Bone marrow (tissue), 2 donors: ENCODE measurements at regions not wholly inside any gene's neighbourhood (a gene's known extent, or its start where the extent isn't known, plus 50 kb on each side); places are given as distances from the start of the nearest gene placed in this dataset.
"Not testable (repeated sequence)": the region's sequence is repeated elsewhere in the genome, so short reads cannot be mapped to it uniquely, and the experiment has no call there.

Experiments used
- DNase-seq, 2 donors: peaks; one replicate each; lab custom pipeline; 2025; lab: John Stamatoyannopoulos, UW

DNA sequence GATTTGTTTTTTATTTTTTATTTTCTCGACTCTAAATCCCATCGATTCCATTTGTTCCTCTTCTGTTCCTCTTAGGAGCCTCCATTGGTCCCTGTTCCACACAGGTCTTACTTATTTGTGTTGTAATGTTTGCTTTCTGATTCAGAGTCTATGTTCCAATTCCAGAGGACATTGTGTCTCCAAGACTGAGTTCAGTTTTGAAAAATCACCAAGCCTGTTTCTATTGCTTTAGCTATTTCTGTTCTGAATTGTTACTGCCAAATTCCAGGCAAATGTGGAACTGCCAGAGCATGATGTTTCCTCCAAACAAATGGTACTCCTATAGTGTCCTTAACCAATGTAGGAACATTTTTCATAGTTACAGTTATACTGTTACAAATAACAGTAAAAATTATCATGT lies 270.9 kb upstream of the SPTLC3 start:
- no peak for DNase-seq

DNA sequence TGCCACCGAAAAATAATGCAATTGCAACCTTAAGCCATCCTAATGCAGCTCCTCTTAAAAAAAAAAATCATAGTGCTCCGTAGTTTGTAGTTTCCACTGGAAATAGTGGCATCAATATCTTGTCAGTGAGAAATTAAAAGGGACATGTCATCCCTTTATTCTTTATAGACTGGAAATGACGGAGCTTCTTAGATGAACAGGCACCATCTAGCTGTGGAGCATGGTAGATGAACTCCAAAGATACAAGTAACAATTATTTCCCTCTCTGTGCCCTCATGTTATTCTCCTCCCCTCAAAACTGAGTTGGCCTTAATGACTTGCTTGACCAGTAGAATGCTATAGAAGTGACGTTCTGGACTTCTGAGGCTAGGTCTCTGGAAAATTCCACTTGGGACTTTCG lies 268.1 kb upstream of the SPTLC3 start:
- no peak for DNase-seq

DNA sequence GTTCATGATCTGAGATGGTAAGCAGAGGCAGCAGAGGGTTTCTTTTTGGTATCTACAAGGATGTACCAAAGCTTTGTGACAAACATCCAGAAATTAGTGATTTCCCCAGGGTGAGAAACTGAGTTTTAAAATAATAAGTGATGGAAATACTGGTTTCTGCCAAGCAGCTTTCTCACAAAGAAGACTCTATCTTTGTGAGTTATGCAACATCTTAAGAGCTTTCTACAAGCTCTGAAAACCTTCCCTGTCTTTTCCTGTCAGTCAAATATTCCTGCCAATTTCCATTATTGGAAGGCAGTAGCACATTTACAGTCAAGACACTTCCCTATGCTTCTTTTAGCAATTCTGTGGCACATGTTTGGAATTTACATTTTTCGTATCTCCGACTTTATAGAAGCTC lies 264.7 kb upstream of the SPTLC3 start:
- DNase-seq: no peak

DNA sequence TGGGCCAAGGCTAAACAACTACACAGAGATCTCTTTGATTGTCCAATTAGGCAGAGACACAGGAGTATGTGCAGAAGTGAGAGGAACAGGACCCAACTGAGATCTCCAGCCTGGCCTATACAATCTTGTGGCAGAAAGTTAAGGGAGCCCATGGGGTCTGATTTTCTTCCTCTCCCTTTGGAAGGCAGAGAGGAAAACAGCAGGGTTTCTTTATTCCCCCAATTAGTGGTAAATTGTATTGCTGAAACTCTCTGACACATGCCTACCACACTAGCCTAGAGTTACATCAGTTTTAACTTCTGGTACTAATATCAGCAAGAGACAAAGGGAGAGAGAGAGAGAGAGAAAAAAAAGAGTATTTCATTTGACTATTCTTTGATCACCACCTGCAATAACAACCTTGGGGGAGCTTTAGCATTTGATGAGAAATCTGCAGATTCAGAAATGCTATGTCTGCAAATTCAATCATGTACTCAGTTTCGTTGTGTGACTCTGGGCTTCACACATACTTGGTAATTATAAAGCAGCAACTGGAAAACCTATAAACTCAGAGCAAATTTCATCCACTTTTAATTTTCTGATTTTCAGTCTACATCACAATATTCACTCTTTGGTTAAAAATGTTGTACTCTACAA lies 260.3 kb upstream of the SPTLC3 start:
- no peak for DNase-seq

DNA sequence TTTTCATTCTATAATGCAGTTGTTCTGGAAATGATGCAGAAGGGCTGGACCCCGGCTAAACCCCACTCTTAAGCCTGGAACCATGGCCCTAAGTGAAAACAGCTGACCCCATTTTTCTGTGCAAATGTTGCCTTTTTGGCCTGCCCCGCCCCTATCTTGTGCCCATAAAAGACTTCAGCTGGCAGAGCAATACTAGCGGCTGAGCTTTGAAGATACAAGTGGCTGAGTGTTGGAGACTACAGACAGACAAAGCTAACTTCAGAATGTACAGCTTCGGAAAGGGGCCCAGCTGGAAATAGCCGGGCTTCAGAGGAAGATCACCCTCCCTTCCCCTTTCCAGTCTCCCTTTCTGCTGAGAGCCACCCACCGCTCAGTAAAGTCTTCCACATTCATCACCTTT lies 258.6 kb upstream of the SPTLC3 start:
- no peak for DNase-seq

DNA sequence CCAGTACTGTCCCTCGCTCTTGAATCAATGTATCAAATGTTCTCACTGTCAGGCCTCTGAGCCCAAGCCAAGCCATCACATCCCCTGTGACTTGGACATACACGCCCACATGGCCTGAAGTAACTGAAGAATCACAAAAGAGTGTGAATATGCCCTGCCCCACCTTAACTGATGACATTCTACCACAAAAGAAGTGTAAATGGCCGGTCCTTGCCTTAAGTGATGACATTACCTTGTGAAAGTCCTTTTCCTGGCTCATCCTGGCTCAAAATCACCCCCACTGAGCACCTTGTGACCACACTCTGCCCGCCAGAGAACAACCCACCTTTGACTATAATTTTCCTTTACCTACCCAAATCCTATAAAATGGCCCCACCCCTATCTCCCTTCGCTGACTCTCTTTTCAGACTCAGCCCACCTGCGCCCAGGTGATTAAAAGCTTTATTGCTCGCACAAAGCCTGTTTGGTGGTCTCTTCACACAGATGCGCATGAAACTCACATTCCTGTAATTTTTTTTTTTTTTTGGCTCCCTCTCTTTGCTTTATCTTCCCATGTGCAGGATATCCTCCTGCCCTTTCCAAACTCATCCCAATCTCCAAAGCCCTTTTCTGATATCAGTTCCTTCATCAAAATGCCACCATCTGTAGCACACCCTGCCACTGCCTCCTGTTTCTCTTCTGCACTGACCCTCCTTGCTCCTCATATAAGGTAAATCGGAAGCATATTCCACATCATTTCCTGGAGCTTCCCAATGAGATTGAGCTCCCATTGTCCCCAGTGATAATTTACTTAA lies 255.7 kb upstream of the SPTLC3 start:
- DNase-seq: not testable (repeated sequence)

DNA sequence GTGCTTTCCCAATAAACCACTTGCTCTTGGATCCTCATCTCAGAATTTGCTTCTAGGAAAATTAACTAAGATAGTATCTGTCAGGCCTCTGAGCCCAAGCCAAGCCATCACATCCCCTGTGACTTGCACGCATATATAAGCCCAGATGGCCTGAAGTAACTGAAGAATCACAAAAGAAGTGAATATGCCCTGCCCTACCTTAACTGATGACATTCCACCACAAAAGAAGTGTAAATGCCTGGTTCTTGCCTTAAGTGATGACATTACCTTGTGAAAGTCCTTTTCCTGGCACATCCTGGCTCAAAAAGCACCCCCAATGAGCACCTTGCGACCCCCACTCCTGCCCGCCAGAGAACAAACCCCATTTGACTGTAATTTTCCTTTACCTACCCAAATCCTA lies 255.0 kb upstream of the SPTLC3 start:
- not testable (repeated sequence) for DNase-seq

DNA sequence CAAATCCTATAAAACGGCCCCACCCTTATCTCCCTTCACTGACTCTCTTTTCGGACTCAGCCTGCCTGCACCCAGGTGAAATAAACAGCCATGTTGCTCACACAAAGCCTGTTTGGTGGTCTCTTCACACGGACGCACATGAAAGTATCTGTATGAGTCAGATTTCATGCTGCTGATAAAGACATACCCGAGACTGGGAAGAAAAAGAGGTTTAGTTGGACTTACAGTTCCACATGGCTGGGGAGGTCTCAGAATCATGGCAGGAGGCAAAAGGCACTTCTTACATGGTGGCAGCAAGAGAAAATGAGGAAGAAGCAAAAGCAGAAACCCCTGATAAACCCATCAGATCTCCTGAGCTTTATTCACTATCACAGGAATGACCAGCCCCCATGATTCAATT lies 249.3 kb upstream of the SPTLC3 start:
- DNase-seq: not testable (repeated sequence)

DNA sequence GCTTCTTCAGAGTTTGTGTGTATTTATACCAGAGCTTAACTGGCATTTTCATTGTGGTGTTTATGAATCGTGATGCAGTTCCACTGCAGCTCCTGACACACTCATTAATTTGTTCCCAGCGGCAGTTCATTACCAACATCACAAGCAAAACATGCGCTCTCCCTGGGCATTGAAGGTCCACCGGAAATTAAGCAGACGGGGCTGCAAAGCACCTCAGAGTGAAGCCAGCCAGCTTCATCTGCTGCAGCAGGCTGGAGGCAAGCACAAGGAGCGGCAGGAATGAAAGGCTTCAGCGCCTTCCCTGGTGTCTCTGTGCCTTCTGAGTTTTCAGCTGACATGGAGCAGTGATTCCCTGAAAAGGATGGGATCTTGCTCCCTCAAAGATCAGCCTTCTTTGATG lies 246.0 kb upstream of the SPTLC3 start:
- DNase-seq: no peak

DNA sequence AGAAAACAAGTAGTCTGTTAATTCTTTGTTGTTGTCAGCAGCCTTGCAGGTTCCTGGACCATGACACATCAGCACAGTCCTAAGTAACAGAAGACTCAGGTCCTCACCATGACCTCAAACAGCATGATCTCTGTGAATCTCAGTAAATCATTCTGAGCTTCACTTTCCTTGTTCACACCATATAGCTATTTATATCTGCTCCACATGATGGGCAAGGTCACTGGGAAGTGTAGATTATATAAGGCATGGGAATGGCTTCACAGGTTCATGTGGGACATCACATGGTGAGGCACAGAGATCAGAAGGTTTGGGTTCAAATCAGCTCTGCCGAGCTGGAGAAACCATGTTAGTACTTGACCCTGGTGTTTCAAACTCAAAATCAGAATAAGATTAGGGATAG lies 245.4 kb upstream of the SPTLC3 start:
- no peak for DNase-seq

DNA sequence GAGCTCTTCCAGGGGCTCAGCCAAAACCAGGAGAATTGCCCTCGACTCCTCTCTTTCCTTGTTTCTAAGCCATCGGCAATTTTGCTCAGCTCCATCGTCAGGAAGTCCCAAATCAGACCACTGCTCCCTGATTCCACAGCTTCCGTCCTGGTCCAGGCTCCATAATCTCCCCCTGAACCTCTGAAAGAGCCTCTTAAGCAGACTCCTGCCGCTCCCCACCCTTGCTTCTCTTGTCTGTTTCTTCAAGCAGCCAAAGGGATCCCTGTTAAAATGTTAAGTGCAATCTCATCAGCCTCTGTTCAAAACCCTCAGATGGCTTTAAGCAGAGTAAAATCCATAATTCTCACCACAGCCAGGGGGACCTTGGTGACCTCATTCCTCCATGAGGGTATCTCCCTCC lies 244.7 kb upstream of the SPTLC3 start:
- DNase-seq: no peak

DNA sequence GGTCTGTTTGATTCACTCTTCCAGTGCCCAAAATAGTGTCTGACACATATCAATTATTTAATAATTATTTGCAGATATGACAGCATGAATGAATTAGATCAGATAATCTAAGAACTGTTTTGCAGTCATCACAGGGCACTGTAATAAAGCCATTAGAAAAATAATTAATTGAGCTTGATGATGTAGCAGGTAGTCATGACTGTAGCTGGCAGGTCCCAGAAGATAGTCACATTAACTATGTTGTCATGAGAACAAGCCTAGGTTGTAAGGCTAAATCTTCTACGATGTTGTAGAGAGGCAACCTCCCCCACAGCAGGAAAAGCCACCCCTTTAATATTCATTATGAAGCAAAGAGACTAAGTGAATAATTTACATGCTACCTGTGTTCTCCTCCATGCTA lies 243.9 kb upstream of the SPTLC3 start:
- no peak for DNase-seq

DNA sequence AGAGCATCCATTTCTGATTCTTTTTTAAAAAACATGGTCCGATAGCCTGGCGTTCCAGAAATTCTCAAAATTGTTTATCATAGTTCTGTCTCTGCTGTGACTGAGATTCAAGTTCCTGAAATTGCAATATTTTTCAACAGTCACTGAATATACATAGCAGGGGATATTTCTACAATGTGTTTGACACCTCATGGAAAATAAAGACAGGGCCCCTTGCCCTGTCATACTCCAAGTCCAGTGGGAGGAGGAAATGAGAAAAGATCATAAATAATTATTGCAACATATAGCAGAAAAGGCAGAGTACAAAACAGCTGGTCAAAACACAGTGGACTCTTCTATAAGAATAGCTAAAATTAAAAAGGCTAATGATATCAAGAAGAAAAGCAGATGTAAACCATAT lies 234.8 kb upstream of the SPTLC3 start:
- no peak for DNase-seq

DNA sequence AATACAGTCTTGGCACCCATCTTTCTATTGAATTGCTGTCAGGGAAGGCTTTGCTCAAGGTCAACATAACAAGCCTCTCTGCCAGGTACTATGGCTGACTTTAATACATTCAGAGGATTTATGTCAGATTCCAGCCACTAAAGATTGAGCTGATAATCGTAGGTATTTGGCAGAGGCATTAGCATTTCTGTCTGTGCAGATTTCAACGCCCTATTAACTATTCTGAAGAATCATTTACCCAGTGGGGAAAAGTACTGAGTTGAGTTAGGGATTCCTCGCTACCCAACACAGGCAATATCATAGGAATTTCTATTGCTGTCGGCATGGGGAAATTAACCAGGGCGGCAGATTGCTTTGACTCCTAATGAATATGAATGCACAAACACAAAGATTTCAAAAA lies 233.7 kb upstream of the SPTLC3 start:
- no peak for DNase-seq

DNA sequence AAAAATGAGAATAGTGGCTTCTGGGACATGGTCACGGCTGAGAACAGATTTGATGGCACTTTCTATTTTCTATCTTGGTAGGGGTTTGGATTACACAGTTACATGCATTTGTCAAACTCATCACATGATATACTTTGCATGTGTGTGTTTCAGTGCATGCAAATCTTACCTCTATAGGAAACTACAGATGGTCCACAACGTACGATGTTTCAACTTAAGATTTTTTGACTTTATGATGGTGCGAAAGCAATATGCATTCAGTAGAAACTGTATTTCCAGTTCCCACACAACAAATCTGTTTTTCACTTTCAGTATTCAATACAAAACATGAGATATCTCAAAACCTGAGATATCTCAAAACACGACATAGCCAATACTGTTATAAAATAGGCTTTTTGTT lies 231.8 kb upstream of the SPTLC3 start:
- no peak for DNase-seq

DNA sequence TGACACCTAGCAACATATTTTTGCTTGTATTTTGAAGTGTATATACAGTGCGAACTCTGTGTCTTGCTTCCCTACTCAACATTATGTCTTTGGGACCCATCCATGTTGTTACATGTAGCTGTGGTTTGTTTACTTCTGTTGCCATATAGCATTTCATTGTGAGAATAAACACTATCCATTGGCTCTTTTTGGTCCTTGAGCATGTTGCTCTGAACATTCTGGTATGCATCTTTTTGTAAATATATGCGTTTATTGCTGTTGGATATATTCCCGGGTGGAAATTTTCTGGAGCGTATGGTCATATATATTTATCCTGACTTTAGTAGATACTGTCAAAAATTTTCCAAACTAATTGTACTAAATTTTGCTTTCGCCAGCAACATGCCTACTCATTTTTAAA lies 222.5 kb upstream of the SPTLC3 start:
- DNase-seq: no peak

DNA sequence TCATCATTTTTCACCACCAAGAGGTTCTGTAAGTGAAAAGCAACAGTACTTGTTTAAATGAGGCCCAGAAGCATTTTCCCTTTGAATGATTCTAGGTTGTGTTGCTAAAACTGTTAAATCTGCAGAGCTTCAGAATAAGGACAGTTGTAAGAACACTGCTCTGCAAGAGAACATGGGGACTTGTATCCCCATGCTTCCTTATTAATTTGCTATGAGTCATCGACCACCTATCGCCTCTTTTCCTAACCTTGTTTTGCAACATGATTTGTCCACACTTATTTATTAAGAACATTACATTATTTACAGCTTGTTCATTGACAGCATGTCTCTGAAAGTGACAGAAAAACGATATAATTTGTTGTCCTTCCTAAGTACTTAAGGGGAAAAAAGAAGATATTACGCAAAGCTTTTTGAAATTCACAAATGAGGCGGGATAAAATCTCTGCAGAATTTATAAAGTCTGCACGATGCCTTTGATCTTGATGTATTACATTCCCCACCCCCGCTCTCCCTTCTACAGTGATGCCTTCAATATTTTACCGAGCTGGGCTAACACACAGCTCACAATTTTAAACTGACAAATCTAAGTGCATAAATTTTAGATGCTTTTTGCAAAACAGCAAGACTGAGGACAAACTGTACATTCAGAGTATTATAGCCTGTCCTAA lies 220.0 kb upstream of the SPTLC3 start:
- no peak for DNase-seq

DNA sequence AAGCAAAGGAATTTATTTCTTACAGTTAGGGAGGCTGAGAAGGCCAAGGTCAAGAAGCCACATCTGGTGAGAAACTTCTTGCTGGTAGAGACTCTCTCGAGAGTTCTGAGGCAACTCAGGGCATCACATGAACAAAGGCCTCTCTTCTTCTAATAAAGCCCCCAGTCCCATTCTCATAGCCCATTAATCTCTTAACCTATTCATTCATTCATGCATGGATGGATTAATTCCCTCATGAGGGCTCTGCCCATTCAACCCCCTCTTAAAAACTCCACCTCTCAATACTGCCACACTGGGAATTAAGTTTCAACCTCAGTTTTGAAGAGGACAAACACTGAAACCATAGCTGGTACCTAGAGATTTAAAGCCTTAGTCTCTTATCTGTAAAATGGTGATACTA lies 217.9 kb upstream of the SPTLC3 start:
- no peak for DNase-seq

DNA sequence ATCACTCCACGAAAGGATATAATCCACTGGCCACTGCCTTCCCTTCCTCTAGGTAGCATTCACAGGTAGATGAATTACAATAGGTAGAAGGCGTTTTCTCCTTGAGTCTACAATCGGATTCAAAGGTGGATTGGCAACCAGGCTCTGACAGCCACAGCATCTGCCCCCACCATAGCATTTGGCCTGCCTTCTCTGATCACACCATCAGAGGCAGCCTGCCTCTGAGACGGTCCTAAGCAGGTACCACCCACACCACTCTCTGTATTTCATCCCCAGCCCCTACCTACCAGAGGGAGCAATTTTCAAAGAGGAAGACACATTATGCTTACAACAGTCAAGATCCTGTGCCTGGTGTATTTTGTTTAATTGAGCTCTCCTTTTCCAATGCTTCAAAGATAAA lies 210.5 kb upstream of the SPTLC3 start:
- DNase-seq: no peak

DNA sequence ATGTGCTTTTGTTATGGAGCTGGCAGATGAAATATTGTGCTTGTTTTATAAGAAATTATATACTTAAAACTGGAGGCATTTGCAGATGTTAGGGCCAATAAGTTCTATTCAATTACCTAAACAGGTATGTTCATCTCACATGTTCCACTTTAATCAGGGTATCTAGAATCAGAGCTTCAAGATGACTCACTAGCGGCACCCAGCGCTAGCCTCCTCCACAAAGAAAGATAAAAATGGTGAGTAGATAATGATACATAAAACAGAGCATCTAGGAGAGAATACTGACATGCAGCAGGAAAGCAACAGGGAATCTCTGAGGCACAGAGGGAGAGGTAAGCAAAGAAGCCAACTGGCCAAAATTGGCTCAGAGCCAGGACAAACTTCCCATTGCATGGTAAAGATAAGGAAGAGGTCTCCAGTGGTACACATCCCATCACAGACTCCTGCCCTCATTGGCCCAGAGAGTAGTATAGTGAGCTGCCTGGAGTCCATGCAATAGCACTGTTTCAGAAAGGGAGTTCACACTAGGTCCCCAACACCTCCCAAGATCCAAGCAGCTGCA lies 200.7 kb upstream of the SPTLC3 start:
- DNase-seq: no peak

DNA sequence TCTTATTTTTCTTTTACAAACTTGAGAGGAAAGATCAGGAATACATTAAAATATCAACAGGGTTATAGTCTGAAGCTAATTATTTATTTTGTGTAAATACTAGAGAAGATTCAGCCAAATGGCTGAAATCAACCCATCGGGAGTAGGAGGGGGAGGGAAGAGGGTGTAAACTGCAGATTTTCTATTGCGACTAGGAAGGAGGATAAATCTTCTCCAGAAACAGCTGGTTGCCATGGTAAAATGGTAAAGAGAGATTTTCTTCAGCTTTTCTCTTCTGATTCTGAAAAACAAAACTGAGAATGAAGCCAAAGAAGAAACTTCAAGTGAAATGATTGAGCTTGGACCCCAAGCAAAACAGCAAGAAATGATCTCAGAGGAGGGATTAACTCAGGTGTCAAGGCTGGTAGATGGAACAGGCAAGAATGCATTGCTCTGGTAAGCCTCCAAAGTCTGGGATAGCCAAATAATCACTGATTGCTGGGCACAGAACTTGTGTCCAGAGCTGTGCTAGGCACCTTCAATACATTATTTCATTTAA lies 193.5 kb upstream of the SPTLC3 start:
- DNase-seq: no peak

DNA sequence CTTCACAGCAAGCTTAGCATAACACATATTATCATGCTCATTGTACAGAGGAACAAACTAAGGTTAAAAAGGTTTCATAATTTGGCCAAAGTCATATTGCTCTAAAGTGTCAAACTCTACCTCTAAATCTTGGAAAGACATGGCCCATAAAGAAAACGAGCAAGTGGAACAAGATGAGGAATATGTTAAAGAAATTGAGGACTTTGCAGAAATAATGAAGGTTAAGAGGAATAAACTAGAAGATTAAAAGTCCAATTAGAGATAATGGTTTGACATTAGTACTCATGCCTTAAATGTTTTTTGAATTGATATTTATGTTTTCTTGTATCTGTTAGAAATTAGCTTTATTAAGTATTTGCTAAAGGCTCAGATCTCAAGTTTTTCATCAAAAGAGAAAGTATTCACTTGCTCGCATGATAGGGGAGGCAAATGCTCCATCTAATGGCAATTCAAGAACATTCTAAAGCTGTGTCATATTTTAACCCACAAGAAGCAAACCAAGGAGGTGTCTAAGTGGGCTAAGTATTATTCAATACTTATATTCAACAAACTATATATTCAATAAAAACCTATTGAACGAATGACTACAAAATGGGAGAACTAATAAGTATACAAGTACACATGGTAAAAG lies 192.9 kb upstream of the SPTLC3 start:
- no peak for DNase-seq
